Activated CD4-positive, alpha-beta T cell treated with anti-CD3 and anti-CD28 coated beads for 36 hours (primary cell): ENCODE measurements at regions not wholly inside any gene's neighbourhood (a gene's known extent, or its start where the extent isn't known, plus 50 kb on each side); places are given as distances from the start of the nearest gene placed in this dataset.

ENCODE experiments used
- ATAC-seq: fragments of 200-7000 bp; cut with Tn5 transposase; one replicate; pipeline ENCODE4 v1.10.0; 2021; ENCODE audit warnings: mild to moderate bottlenecking, moderate library complexity
- CTCF ChIA-PET: fragments of 350-600 bp; sonication (Branson Sonifier 250); formaldehyde crosslinking; loops from one replicate; lab custom pipeline; 2021; ENCODE audit warnings: antibody characterized with exemption; lab: Charles Lee
- POLR2A ChIA-PET: fragments of 350-600 bp; sonication (Branson Sonifier 250); formaldehyde crosslinking; loops from one replicate; lab custom pipeline; 2021; ENCODE audit warnings: antibody characterized with exemption, inconsistent platforms; lab: Charles Lee
- DNase-seq: peaks from one replicate; pipeline ENCODE4 v3.0.0-alpha.2; 2020
- H3K27ac Mint-ChIP-seq: one replicate; pipeline ENCODE4 v1.8.0; 2021; ENCODE audit warnings: mixed read lengths
- H3K27me3 Mint-ChIP-seq: one replicate; pipeline ENCODE4 v1.8.0; 2021; ENCODE audit warnings: mixed read lengths
- H3K36me3 Mint-ChIP-seq: one replicate; pipeline ENCODE4 v1.8.0; 2021; ENCODE audit warnings: low read depth, mixed read lengths
- H3K4me1 Mint-ChIP-seq: one replicate; pipeline ENCODE4 v1.8.0; 2021; ENCODE audit warnings: mixed read lengths
- H3K4me3 Mint-ChIP-seq: one replicate; pipeline ENCODE4 v1.8.0; 2021; ENCODE audit warnings: mild to moderate bottlenecking, moderate library complexity, mixed read lengths
- H3K9me3 Mint-ChIP-seq: one replicate; pipeline ENCODE4 v1.8.0; 2021; ENCODE audit warnings: low read depth, mixed read lengths
- intact Hi-C, 2 experiments: fragments of 100-400 bp; cut with DNase I in 1 of 2; cut with micrococcal nuclease in 1 of 2; formaldehyde crosslinking; loops; one replicate each; pipeline versions ENCODE4 v1.14.2 to v1.15.1; 2022 to 2024; cut with DNase I, micrococcal nuclease

DNA sequence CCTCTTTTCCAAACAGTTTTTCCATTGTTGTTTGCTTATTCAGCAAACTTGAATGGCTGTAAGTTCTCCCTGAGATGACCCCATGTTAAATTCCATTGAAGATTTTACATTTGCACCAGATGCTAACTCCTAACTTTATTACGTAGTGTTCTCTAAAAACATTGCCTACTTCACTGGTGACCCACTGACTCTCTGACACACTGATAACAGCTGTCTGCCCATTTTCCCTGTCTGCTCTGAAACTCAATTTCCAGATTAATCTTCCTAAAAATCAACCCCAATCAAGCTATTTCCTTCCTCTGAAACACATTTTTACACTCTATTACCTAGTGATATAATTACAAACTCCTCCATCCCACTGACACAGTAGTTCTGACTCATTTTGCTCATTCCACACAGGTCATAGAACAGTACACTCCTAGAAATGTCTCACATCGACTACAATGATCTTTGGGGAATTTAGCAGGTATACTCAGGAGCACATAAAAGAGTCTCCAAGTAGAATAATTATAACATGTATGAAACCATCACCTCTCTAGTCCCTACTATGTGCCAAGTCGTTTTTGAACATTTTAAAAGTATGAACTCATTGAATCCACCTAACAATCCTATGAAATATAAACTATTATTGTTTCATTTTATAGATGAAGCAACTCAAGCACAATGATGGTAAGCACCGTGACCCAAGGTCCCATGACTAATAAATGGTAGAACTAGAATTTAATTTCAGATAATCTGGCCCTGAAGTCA, 210.9 kb downstream of the SLIT2 start:
- CTCF ChIA-PET, result interaction anchor here (0.6 to 0.7 kb wide), 2 partner anchors 177 to 417 kb away, joined by 3 to 4 read pairs; no protein-coding TSS in a partner anchor
- no peaks in the 10 kb centered on the region for H3K27me3 Mint-ChIP-seq
- H3K36me3 Mint-ChIP-seq, result no peaks in the 10 kb centered on the region
- intact Hi-C loops, result no loop called here
- H3K4me1 Mint-ChIP-seq, result no peaks in the 10 kb centered on the region
- DNase-seq (no peak), ATAC-seq (no peak)
- H3K4me3 Mint-ChIP-seq, result no peak overlapping the region
- POLR2A ChIA-PET, result no interaction called here
- H3K27ac Mint-ChIP-seq, result no peak overlapping the region
- no peaks in the 10 kb centered on the region for H3K9me3 Mint-ChIP-seq

DNA sequence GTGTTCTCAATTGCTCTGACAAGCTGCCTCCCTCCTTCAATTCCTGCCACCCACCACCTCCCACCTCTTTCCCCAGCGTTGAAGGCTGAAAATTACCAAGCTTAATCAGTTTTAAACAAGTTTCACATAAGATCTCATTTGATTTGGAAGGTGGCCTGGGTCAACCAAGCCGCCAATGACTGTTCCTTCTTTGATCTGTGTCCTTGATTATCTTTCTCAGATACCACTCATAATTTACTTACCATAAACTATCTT, 211.4 kb downstream of the SLIT2 start:
- Mint-ChIP-seq H3K4me1 (no peaks in the 10 kb centered on the region), H3K27ac (no peak overlapping the region), H3K9me3 (no peaks in the 10 kb centered on the region), H3K27me3 (no peaks in the 10 kb centered on the region), H3K4me3 (no peak overlapping the region), H3K36me3 (no peaks in the 10 kb centered on the region)
- ChIA-PET POLR2A (no interaction called here), CTCF (interaction anchor here (0.7 kb wide), 1 partner anchor 416 kb away, joined by 3 read pairs; no protein-coding TSS in a partner anchor)
- intact Hi-C loops, result no loop called here
- ATAC-seq, result no peak
- DNase-seq, result no peak

DNA sequence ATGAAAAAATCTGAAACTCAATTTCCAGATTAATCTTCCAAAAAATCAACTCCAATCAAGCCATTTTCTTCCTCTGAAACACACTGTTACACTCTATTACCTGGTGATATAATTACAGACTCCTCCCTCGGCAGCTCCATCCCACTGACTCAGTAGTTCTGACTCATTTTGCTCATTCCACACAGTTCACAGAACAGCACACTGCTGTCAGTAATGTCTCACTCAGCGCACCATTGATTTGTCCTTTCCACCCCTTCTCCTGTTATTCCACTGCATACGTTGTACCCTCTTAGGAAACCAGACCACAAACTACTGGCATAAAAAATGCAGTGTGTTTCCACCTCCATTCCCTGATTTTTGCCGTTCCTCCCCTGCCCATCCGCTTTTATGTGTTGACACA, 212.7 kb downstream of the SLIT2 start:
- no peak overlapping the region for H3K27ac Mint-ChIP-seq
- H3K36me3 Mint-ChIP-seq, result no peaks in the 10 kb centered on the region
- H3K4me3 Mint-ChIP-seq, result no peak overlapping the region
- ATAC-seq, result no peak
- intact Hi-C loops, result no loop called here
- H3K4me1 Mint-ChIP-seq, result no peaks in the 10 kb centered on the region
- no peak for DNase-seq
- CTCF ChIA-PET, result no interaction called here
- POLR2A ChIA-PET, result no interaction called here
- H3K9me3 Mint-ChIP-seq, result no peaks in the 10 kb centered on the region
- H3K27me3 Mint-ChIP-seq, result no peaks in the 10 kb centered on the region

DNA sequence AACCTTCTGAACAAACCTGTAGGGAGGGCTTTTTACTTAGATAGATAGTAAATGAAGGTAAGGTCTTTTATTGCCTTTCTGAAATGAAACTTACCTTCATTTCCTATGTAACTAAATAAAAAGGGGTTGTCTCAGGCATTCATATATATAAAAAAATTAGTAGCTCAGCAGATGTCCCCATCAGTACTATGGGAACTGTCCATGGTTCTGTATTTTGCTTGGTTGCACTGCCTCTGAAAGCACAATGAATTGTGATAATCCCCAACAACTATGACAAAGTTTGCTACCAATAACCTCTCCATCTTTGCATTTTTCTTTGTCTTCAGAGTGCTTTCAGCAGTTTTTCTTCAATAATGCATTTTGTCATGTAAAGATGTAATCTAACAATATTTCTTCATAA, 222.4 kb downstream of the SLIT2 start:
- intact Hi-C loops, result no loop called here
- H3K36me3 Mint-ChIP-seq, result no peaks in the 10 kb centered on the region
- POLR2A ChIA-PET, result no interaction called here
- H3K4me1 Mint-ChIP-seq, result no peaks in the 10 kb centered on the region
- CTCF ChIA-PET, result no interaction called here
- no peaks in the 10 kb centered on the region for H3K27me3 Mint-ChIP-seq
- DNase-seq (no peak), ATAC-seq (no peak)
- no peak overlapping the region for H3K4me3 Mint-ChIP-seq
- peaks cover 2% of the 10 kb centered on the region for H3K9me3 Mint-ChIP-seq
- no peak overlapping the region for H3K27ac Mint-ChIP-seq

DNA sequence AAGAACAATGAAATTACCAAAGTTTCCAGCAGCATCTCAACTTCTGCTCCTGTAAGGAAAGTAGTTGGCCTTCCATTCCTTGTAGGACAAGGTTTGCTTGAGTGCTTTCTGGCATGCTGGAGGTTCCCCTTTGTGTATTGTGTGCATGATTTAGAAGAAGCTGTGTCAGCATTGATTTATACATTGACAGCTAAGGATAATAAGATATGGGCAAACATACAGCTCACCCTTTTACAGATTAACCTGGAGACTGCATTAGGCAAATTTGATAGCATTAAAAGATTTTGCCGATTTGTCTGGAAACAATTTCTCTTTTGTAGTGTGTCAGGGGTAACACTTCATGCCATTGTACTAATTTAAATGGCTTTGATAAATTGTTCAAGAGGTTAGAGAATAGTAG, 221.8 kb upstream of the PACRGL start:
- Mint-ChIP-seq H3K4me1 (no peaks in the 10 kb centered on the region), H3K27me3 (no peaks in the 10 kb centered on the region), H3K4me3 (no peak overlapping the region), H3K36me3 (no peaks in the 10 kb centered on the region), H3K27ac (no peak overlapping the region), H3K9me3 (no peaks in the 10 kb centered on the region)
- CTCF ChIA-PET, result interaction anchor here (1.0 kb wide), 1 partner anchor 23 kb away, joined by 3 read pairs; no protein-coding TSS in a partner anchor
- POLR2A ChIA-PET, result no interaction called here
- intact Hi-C loops, result no loop called here
- DNase-seq (no peak), ATAC-seq (no peak)

DNA sequence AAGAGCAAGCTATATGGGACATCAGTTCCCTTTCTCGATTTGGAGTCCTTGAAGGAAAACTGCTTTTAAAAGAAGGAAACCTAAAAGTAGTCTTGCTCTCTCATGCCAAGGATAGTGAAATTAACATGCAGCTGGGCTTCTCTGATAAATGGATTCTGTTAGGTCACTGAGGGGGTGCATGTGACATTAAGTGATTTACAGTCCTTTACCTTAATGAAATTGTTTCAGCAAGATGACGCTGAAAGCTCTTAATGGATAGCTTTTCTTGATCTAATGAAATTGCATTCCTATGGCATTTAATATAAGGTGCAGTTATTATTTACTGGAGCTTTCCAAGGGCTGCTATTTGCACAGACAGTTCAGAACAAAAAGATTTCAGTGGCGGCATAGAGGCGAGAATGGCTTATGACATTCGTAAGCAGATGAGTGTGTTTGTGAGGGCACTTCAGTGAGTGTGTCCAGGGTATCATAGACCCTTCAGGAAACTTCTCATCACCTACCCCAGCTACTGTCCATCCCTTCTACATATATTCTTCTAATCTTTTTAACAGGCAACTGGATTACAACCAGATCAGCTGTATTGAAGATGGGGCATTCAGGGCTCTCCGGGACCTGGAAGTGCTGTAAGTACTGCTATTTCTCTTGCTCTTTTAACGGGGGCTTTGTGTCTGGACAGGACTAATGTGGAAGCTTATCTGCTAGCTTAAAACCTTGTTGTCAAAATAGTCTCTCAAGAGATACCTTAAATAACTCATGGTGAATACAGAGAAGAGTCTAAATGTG, 219.9 kb upstream of the PACRGL start:
- Mint-ChIP-seq H3K9me3 (no peaks in the 10 kb centered on the region), H3K27me3 (no peaks in the 10 kb centered on the region), H3K4me1 (no peaks in the 10 kb centered on the region), H3K4me3 (no peak overlapping the region), H3K27ac (no peak overlapping the region), H3K36me3 (no peaks in the 10 kb centered on the region)
- DNase-seq, result no peak
- intact Hi-C loops, result no loop called here
- POLR2A ChIA-PET, result no interaction called here
- ATAC-seq, result no peak
- CTCF ChIA-PET, result interaction anchor here (1.5 kb wide), 1 partner anchor 12 kb away, joined by 3 read pairs; no protein-coding TSS in a partner anchor

DNA sequence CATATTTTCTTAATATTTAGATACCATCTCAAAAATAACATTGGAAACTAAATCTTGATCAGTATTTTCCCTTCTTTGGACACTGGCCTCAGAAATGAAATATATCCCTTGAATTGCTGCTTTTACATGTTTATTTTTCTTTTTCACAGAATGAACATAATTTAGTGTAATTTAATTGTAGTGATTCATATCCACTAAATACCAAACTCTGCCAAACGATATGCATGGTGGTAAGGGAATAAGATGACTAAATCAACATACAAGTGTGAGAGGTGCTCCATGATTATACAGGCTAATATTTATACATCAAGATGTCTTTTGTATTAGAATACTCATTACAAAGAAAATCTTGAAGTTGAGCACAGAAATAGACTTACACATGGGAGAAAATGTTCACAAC, 216.8 kb upstream of the PACRGL start:
- ATAC-seq (no peak), DNase-seq (no peak)
- intact Hi-C loops, result no loop called here
- ChIA-PET CTCF (no interaction called here), POLR2A (no interaction called here)
- Mint-ChIP-seq H3K4me3 (no peak overlapping the region), H3K27me3 (no peaks in the 10 kb centered on the region), H3K36me3 (no peaks in the 10 kb centered on the region), H3K9me3 (no peaks in the 10 kb centered on the region), H3K4me1 (no peaks in the 10 kb centered on the region), H3K27ac (no peak overlapping the region)

DNA sequence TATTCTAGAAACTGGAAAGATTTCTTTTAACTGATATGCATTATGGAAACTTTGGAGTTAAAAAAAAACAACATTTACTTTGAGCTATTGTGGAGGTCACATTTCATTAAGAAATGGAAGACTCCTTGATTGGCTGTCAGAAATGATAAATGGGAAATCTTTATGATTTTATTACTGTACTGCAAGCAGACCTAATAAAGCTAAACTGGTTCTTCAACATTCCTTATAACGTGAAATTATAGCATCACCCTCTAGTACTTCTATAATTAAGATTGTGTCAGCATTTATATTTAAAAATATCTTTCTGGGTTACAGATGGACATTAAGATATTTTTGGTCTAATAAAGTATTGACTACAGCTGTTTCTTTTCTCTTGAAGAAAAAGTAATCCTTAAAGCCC, 213.8 kb upstream of the PACRGL start:
- DNase-seq, result no peak
- H3K27ac Mint-ChIP-seq, result no peak overlapping the region
- CTCF ChIA-PET, result interaction anchor here (0.9 kb wide), 1 partner anchor 11 kb away, joined by 4 read pairs; no protein-coding TSS in a partner anchor
- H3K27me3 Mint-ChIP-seq, result no peaks in the 10 kb centered on the region
- no peaks in the 10 kb centered on the region for H3K4me1 Mint-ChIP-seq
- H3K9me3 Mint-ChIP-seq, result peaks cover 2% of the 10 kb centered on the region
- POLR2A ChIA-PET, result no interaction called here
- intact Hi-C loops, result no loop called here
- ATAC-seq, result no peak
- no peak overlapping the region for H3K4me3 Mint-ChIP-seq
- no peaks in the 10 kb centered on the region for H3K36me3 Mint-ChIP-seq

DNA sequence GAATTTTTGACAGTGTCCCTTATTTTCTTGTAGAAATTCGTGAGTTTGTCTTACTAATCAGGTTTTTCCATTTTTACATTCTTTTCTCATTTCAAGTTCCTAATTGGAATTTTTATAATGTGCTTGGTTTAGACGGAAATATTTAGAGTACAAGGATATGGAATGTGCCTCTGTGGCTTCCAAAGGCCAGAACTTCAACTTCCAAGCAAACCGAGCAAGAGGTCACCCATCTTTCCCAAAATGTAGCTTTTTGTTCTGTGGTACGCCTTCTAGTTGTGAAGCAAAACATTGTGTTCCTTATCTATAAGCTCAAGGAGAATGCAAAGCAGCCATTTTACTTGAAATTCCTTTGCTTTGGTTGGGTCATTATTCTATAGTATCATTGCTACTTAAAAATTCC, 212.8 kb upstream of the PACRGL start:
- H3K4me3 Mint-ChIP-seq, result no peak overlapping the region
- H3K9me3 Mint-ChIP-seq, result peaks cover 2% of the 10 kb centered on the region
- no peaks in the 10 kb centered on the region for H3K27me3 Mint-ChIP-seq
- ChIA-PET CTCF (no interaction called here), POLR2A (no interaction called here)
- intact Hi-C loops, result no loop called here
- no peak overlapping the region for H3K27ac Mint-ChIP-seq
- ATAC-seq, result no peak
- H3K4me1 Mint-ChIP-seq, result no peaks in the 10 kb centered on the region
- DNase-seq, result no peak
- no peaks in the 10 kb centered on the region for H3K36me3 Mint-ChIP-seq

DNA sequence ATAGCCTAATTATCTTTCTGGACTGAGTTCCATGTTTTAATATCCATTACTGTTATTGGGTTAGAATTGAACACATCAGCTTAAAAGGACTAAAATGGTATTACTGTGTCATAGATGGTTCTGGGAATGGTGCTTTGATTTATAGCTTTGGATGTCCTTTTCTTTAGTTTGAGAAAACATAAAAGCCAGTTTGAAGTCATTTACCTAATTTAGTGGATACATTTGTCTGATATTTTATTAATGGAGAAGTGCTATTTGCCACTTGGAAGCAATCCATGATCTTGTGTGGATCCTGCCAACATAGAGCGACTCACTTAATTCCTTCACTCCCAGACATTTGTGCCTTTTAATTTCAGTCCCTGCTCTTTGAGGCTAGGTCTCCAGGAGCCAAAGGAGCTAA, 212.4 kb upstream of the PACRGL start:
- no peaks in the 10 kb centered on the region for H3K4me1 Mint-ChIP-seq
- peaks cover 2% of the 10 kb centered on the region for H3K9me3 Mint-ChIP-seq

DNA sequence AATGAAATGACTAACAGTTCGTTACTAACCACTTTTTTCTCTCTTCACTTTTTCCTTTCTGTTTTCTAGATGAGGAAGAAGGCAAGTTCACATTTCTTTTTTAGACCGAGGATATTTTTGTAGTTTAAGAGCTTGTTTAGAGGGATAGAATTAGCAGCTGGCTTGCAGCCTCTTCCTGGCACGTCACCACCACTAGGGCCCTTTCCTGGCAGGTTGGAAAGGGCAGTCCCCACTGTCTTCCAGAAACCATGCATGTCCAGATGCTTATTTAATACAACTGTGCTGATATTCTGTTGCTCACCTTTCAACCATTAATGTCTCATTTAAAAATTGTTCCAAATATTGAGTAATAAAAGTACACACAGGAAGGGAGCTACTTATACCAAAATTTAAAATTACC, 209.5 kb upstream of the PACRGL start:
- intact Hi-C loops, result no loop called here
- ChIA-PET POLR2A (no interaction called here), CTCF (no interaction called here)
- no peaks in the 10 kb centered on the region for H3K36me3 Mint-ChIP-seq
- H3K4me1 Mint-ChIP-seq, result no peaks in the 10 kb centered on the region
- ATAC-seq (no peak), DNase-seq (no peak)
- no peak overlapping the region for H3K27ac Mint-ChIP-seq
- H3K4me3 Mint-ChIP-seq, result no peak overlapping the region
- no peaks in the 10 kb centered on the region for H3K27me3 Mint-ChIP-seq
- H3K9me3 Mint-ChIP-seq, result peaks cover 2% of the 10 kb centered on the region

More for the DNA sequence above, 212.4 kb upstream of the PACRGL start:
- Mint-ChIP-seq H3K27me3 (no peaks in the 10 kb centered on the region), H3K36me3 (no peaks in the 10 kb centered on the region), H3K4me3 (no peak overlapping the region), H3K27ac (no peak overlapping the region)
- intact Hi-C loops, result no loop called here
- ChIA-PET POLR2A (no interaction called here), CTCF (no interaction called here)
- no peak for ATAC-seq
- no peak for DNase-seq

DNA sequence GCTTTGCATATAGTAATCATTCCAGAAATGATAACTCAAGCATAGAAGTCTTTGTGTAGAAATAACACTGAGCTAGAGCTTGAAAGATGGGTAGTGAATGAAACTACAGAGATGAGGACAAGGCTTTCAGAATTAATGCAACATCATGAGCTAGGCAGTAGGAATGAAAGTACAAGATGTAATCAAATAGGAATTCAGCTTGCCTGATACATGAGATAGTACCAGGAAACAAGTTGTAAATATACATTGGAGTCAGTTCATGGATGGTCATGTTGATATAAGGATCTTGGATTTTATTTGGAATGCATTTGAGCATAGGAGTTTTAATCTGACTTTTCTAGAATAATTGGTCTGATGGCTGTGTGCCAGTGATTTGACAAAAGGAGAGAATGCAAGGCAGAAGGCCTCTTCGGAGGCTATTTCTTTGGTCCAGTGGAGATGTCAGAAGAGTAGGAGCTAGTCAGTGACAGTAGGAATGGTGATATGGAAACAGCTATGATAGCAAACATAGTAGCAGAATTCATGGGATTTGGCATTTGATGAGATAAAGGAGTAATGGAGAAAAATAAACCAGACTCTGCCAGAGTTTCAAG, 206.4 kb upstream of the PACRGL start:
- DNase-seq, result no peak
- H3K4me3 Mint-ChIP-seq, result no peak overlapping the region
- no peaks in the 10 kb centered on the region for H3K27me3 Mint-ChIP-seq
- intact Hi-C loops, result no loop called here
- ATAC-seq, result no peak
- no peak overlapping the region for H3K27ac Mint-ChIP-seq
- H3K9me3 Mint-ChIP-seq, result peaks cover under 1% of the 10 kb centered on the region
- H3K4me1 Mint-ChIP-seq, result no peaks in the 10 kb centered on the region
- ChIA-PET POLR2A (no interaction called here), CTCF (interaction anchor here (1.0 kb wide), 1 partner anchor 15 kb away, joined by 3 read pairs; no protein-coding TSS in a partner anchor)
- H3K36me3 Mint-ChIP-seq, result no peaks in the 10 kb centered on the region
